ENCODE measurements at regions not wholly inside any gene's neighbourhood (a gene's known extent, or its start where the extent isn't known, plus 50 kb on each side); places are given as distances from the start of the nearest gene placed in this dataset.

GRCh38 chr7:17668122-17668521 lies 272.2 kb downstream of the SNX13 start:
- no peaks in the 10 kb centered on the region for H3K36me3 ChIP-seq
- no peak overlapping the region for H3K4me3 ChIP-seq (ENCODE audit: low read depth, low read length)
- no peak for TF ChIP-seq CTCF (IDR thresholded peaks at IDR 0.05; ENCODE audit: low read depth, low read length)
- no peak for DNase-seq
- no peaks in the 10 kb centered on the region for H3K9me3 ChIP-seq
- H3K27me3 ChIP-seq, result no peaks in the 10 kb centered on the region
- no peaks in the 10 kb centered on the region for H3K4me1 ChIP-seq

- DNase-seq, result no peak
- no peaks in the 10 kb centered on the region for H3K27me3 ChIP-seq
- no peaks in the 10 kb centered on the region for H3K4me1 ChIP-seq
- H3K36me3 ChIP-seq, result no peaks in the 10 kb centered on the region
- TF ChIP-seq CTCF (IDR thresholded peaks at IDR 0.05; ENCODE audit: low read depth, low read length), result no peak
- no peak overlapping the region for H3K4me3 ChIP-seq (ENCODE audit: low read depth, low read length)
- no peaks in the 10 kb centered on the region for H3K9me3 ChIP-seq
These were observed 271.1 kb downstream of the SNX13 start for GRCh38 chr7:17669204-17669603.

- Histone ChIP-seq H3K9me3 (no peaks in the 10 kb centered on the region), H3K4me1 (no peaks in the 10 kb centered on the region), H3K27me3 (no peaks in the 10 kb centered on the region), H3K36me3 (no peaks in the 10 kb centered on the region), H3K4me3 (ENCODE audit: low read depth, low read length) (no peak overlapping the region)
- no peak for TF ChIP-seq CTCF (IDR thresholded peaks at IDR 0.05; ENCODE audit: low read depth, low read length)
- no peak for DNase-seq
These were observed 268.3 kb downstream of the SNX13 start for GRCh38 chr7:17671956-17672355.

GRCh38 chr7:17672783-17673182 lies 267.5 kb downstream of the SNX13 start:
- no peaks in the 10 kb centered on the region; the same call in 1 of the 2 replicates for H3K27me3 ChIP-seq
- TF ChIP-seq CTCF (IDR thresholded peaks at IDR 0.05; ENCODE audit: low read depth, low read length), result no peak
- H3K36me3 ChIP-seq, result no peaks in the 10 kb centered on the region
- H3K4me3 ChIP-seq (ENCODE audit: low read depth, low read length), result no peak overlapping the region
- no peaks in the 10 kb centered on the region for H3K9me3 ChIP-seq
- no peaks in the 10 kb centered on the region for H3K4me1 ChIP-seq
- no peak for DNase-seq

DNA sequence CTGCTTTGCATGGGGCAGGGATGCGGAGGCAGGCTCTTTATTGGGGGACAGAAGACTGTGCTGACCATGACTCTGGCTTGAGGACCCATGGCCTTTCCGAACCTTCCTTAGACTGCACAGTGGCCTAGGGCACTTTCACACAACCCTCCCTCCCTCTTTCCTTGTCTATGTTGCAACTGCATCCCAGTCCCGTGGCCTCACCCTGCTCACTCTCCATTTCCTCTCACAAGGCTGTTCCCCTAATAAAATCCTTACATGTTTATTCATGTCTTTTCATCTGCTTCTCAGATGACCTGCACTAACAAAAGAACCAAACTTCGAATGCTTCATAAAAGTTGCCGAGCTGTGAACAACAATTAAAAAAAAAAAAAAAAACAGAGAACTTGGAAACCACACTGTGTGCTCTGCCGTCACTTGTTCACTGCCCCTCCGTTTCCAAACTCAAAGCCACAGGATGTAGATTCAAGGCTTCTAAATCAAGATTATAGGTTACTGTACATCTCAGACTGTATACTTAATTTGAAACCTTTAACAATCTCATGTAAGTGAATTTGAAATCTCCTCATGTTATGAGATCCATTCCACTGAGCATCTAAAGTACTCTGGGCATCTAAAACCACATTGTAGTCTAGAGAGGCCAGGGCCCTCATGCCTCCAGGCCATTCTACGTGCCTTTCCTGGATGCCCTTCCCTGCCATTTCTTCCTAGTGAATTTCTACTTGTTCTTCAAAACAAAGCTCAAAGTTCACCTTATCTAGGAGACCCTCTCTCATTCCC lies 265.9 kb downstream of the SNX13 start:
- TF ChIP-seq CTCF (IDR thresholded peaks at IDR 0.05; ENCODE audit: low read depth, low read length), result no peak
- Histone ChIP-seq H3K4me3 (ENCODE audit: low read depth, low read length) (no peak overlapping the region), H3K9me3 (no peaks in the 10 kb centered on the region), H3K36me3 (no peaks in the 10 kb centered on the region), H3K27me3 (no peaks in the 10 kb centered on the region; the same call in 1 of the 2 replicates), H3K4me1 (no peaks in the 10 kb centered on the region)
- no peak for DNase-seq

DNA sequence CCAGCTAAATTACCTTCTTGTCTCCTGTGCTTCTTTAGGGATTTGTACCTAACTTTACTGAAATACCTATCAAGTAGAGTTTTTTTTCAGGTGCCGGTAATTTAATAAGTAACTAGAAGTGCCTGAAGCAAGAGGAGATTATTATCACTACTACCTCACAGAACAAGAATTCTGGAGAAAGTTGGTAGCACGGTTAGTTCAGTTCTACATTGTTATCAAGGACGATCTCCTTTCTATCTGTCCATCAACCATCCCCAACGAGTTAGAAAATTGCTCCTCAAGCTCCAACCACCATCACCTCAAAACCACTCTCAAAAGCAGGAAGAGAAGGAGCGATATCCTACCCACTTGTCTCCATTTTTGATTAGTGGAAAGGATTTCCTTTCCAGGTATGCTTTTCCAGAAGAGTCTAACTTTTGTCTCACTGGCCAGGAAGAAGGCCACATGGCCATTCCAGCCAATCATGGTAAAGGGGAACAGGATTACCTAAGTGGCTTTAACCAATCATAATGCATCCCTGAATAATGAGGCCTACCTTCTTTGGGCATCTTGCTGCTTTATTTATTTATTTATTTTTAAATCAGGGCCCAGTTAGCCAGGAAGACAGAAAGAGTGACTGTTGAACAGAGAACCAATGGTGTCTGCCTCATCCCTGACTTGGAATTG lies 265.2 kb downstream of the SNX13 start:
- no peaks in the 10 kb centered on the region for H3K36me3 ChIP-seq
- no peak for TF ChIP-seq CTCF (IDR thresholded peaks at IDR 0.05; ENCODE audit: low read depth, low read length)
- DNase-seq, result no peak

More for the DNA sequence above, 265.2 kb downstream of the SNX13 start:
- Histone ChIP-seq H3K4me3 (ENCODE audit: low read depth, low read length) (no peak overlapping the region), H3K27me3 (no peaks in the 10 kb centered on the region; the same call in 1 of the 2 replicates), H3K4me1 (no peaks in the 10 kb centered on the region), H3K9me3 (no peaks in the 10 kb centered on the region)
